CD14-positive monocyte (primary cell): ENCODE measurements at regions not wholly inside any gene's neighbourhood (a gene's known extent, or its start where the extent isn't known, plus 50 kb on each side); places are given as distances from the start of the nearest gene placed in this dataset.

Source experiments
- DNase-seq, 3 donors: peaks; one replicate each; pipeline ENCODE4 v3.0.0-alpha.2; 2011 to 2022
- H2AFZ ChIP-seq: 2 replicates; pipeline ENCODE4 v1.6.0; 2012; ENCODE audit warnings: mild to moderate bottlenecking, low read depth, low read length, inconsistent platforms; ENCODE audit not compliant: insufficient read depth, poor library complexity, severe bottlenecking
- H3K27ac ChIP-seq, 2 donors: 1 replicate in 1 of 2; 2 replicates in 1 of 2; pipeline ENCODE4 v1.5.1; 2012 to 2013; ENCODE audit warnings: low read length in 2 of 2, control low read depth in 1 of 2, inconsistent platforms in 1 of 2, low read depth in 1 of 2, mild to moderate bottlenecking in 1 of 2
- H3K27me3 ChIP-seq, 2 donors: one replicate each; pipeline versions ENCODE4 v1.6.0 to v1.6.1; 2011 to 2013; ENCODE audit warnings: low read length in 2 of 2; ENCODE audit not compliant: control insufficient read depth in 2 of 2, insufficient read depth in 2 of 2
- H3K36me3 ChIP-seq, 2 donors: replicated peaks in 1 of 2; 1 replicate in 1 of 2; 2 replicates in 1 of 2; pipeline versions ENCODE4 v1.5.1 to v1.6.1; 2012 to 2013; ENCODE audit warnings: low read length in 2 of 2, control low read depth in 1 of 2, inconsistent platforms in 1 of 2, mild to moderate bottlenecking in 1 of 2; ENCODE audit not compliant: insufficient read depth in 2 of 2, control insufficient read depth in 1 of 2
- H3K4me1 ChIP-seq, 2 donors: 1 replicate in 1 of 2; 2 replicates in 1 of 2; pipeline versions ENCODE4 v1.5.1 to v1.6.1; 2012 to 2013; ENCODE audit warnings: low read length in 2 of 2, control low read depth in 1 of 2, inconsistent platforms in 1 of 2, mild to moderate bottlenecking in 1 of 2, moderate library complexity in 1 of 2; ENCODE audit not compliant: insufficient read depth in 2 of 2, control insufficient read depth in 1 of 2
- H3K4me2 ChIP-seq: replicated peaks from 2 replicates; pipeline ENCODE3; 2012; ENCODE audit warnings: low read length, moderate library complexity, mild to moderate bottlenecking; ENCODE audit not compliant: poor library complexity, severe bottlenecking; ENCODE audit errors: extremely low read depth
- H3K4me3 ChIP-seq, 3 experiments: fragments of 200-600 bp in 1 of 3; sonication (generic) in 1 of 3; replicated peaks in 1 of 3; 1 replicate in 2 of 3; 2 replicates in 1 of 3; pipeline ENCODE4 v1.5.1; 2011 to 2013; ENCODE audit warnings: low read length in 3 of 3, mild to moderate bottlenecking in 3 of 3, control low read depth in 2 of 3, low read depth in 2 of 3, inconsistent platforms in 1 of 3, moderate library complexity in 1 of 3
- H3K79me2 ChIP-seq: 2 replicates; pipeline ENCODE4 v1.6.0; 2012; ENCODE audit warnings: mild to moderate bottlenecking, control low read depth, inconsistent platforms, low read length, moderate library complexity; ENCODE audit not compliant: insufficient read depth
- H3K9ac ChIP-seq: 2 replicates; pipeline ENCODE4 v1.6.0; 2017; ENCODE audit warnings: low read length, mild to moderate bottlenecking; ENCODE audit not compliant: insufficient read depth, poor library complexity, severe bottlenecking
- H3K9me3 ChIP-seq, 2 donors: replicated peaks in 1 of 2; 1 replicate in 1 of 2; 2 replicates in 1 of 2; pipeline versions ENCODE4 v1.5.1 to v1.6.1; 2012 to 2013; ENCODE audit warnings: low read length in 2 of 2, control low read depth in 1 of 2; ENCODE audit not compliant: control insufficient read depth in 1 of 2, insufficient read depth in 1 of 2
- H4K20me1 ChIP-seq: 2 replicates; pipeline ENCODE4 v1.6.0; 2012; ENCODE audit warnings: mild to moderate bottlenecking, low read length, control low read depth, moderate library complexity; ENCODE audit not compliant: insufficient read depth
- H3K27ac Mint-ChIP-seq, 7 donors: one replicate each; pipeline ENCODE4 v1.8.0; 2020; ENCODE audit warnings: mild to moderate bottlenecking in 7 of 7, mixed read lengths in 7 of 7, moderate library complexity in 6 of 7, inconsistent platforms in 2 of 7
- H3K27me3 Mint-ChIP-seq, 3 donors: one replicate each; pipeline ENCODE4 v1.8.0; 2021 to 2022; ENCODE audit warnings: low read depth in 3 of 3, mild to moderate bottlenecking in 3 of 3, mixed read lengths in 3 of 3, moderate library complexity in 3 of 3, inconsistent platforms in 1 of 3
- H3K36me3 Mint-ChIP-seq, 2 donors: one replicate each; pipeline ENCODE4 v1.8.0; 2020; ENCODE audit warnings: mixed read lengths in 2 of 2, inconsistent platforms in 1 of 2, mild to moderate bottlenecking in 1 of 2
- H3K4me1 Mint-ChIP-seq: one replicate; pipeline ENCODE4 v1.8.0; 2020; ENCODE audit warnings: mild to moderate bottlenecking, mixed read lengths
- H3K4me3 Mint-ChIP-seq, 2 donors: one replicate each; pipeline ENCODE4 v1.8.0; 2020; ENCODE audit warnings: mild to moderate bottlenecking in 2 of 2, mixed read lengths in 2 of 2, moderate library complexity in 1 of 2
- H3K9me3 Mint-ChIP-seq, 7 donors: one replicate each; pipeline ENCODE4 v1.8.0; 2020 to 2022; ENCODE audit warnings: mixed read lengths in 7 of 7, mild to moderate bottlenecking in 6 of 7, moderate library complexity in 6 of 7, inconsistent platforms in 2 of 7
- WGBS: methylation state at CpG from one replicate; pipeline ENCODE4 v1.1.5; 2013; ENCODE audit warnings: missing lambda C conversion rate; ENCODE audit not compliant: insufficient coverage; 5-methylcytosine and 5-hydroxymethylcytosine counted together
- intact Hi-C, 2 donors: fragments of 100-400 bp; cut with micrococcal nuclease; formaldehyde crosslinking; loops; one replicate each; pipeline versions ENCODE4 v1.15.0 to v1.15.1; 2023
- TF ChIP-seq, protein P1 (sequence below): fragments of 200-600 bp; IDR thresholded peaks from one replicate; pipeline ENCODE4 v1.8.0; 2022; ENCODE audit warnings: antibody characterized with exemption, mild to moderate bottlenecking

DNA sequence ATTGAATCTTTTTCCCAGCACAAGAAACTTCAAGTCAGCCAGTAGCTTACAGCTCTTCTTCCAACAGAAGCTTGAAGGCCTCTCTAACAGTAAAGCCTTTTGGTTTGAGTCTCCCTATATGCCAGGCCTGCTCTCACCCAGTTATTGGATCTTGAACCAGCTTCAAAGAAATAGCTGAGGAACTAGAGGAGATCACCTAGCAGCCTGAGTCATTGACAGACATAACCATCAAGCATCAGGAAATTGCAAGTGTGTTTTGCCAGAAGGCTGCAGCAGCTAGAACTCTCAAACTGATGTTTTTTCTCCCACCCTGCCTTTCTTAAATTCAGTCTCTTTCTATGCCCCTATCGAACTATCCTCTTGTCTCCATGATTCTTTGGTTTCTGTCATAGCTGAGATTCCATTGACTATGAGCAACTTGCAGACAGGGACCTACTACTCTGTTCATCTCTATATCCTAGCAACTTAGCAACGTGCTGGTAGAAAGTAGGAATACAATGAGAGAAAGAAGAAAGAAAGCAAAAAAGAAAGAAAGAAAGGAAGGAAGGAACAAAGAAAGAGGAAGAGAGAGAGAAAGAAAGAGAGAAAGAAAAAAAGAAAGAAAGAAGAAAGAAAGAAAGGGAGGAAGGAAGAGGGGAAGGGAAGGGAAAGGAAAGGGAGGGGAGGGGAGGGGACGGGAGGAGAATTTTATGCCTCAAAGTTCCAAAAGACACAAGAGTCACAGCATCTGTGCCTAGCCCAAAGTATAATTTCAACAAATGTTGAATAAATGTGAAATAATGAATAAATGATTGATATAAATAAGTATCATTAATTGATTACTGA lies 60.0 kb upstream of the FGGY start:
- Mint-ChIP-seq H3K4me3 (no peak overlapping the region), H3K27me3 (peaks cover 0 to 2% (median 1%) of the 10 kb centered on the region in 3 donors), H3K4me1 (peaks cover 6% of the 10 kb centered on the region), H3K27ac (peak overlapping the region in 1 of 7 donors; percentile 66), H3K9me3 (no peaks in the 10 kb centered on the region), H3K36me3 (no peaks in the 10 kb centered on the region)
- Histone ChIP-seq H3K27me3 (no peaks in the 10 kb centered on the region), H4K20me1 (no peaks in the 10 kb centered on the region), H3K4me1 (no peaks in the 10 kb centered on the region), H3K79me2 (no peaks in the 10 kb centered on the region), H3K4me3 (no peak overlapping the region), H3K27ac (no peak overlapping the region), H2AFZ (no peak overlapping the region), H3K4me2 (no peak overlapping the region), H3K36me3 (no peaks in the 10 kb centered on the region), H3K9ac (no peak overlapping the region), H3K9me3 (no peaks in the 10 kb centered on the region)
- no CpG with 5 or more reads among the region's 3 CpGs for WGBS
- no peak for DNase-seq
- TF ChIP-seq, protein P1, sequence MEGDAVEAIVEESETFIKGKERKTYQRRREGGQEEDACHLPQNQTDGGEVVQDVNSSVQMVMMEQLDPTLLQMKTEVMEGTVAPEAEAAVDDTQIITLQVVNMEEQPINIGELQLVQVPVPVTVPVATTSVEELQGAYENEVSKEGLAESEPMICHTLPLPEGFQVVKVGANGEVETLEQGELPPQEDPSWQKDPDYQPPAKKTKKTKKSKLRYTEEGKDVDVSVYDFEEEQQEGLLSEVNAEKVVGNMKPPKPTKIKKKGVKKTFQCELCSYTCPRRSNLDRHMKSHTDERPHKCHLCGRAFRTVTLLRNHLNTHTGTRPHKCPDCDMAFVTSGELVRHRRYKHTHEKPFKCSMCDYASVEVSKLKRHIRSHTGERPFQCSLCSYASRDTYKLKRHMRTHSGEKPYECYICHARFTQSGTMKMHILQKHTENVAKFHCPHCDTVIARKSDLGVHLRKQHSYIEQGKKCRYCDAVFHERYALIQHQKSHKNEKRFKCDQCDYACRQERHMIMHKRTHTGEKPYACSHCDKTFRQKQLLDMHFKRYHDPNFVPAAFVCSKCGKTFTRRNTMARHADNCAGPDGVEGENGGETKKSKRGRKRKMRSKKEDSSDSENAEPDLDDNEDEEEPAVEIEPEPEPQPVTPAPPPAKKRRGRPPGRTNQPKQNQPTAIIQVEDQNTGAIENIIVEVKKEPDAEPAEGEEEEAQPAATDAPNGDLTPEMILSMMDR = no peak
- intact Hi-C loops = no loop called here

GRCh38 chr1:59237900-59238299 lies 59.0 kb upstream of the FGGY start:
- TF ChIP-seq, protein P1 = no peak
- no CpG with 5 or more reads among the region's 2 CpGs for whole genome bisulfite sequencing
- Histone ChIP-seq H3K4me3 (no peak overlapping the region), H4K20me1 (no peaks in the 10 kb centered on the region), H3K27ac (no peak overlapping the region), H3K4me2 (no peak overlapping the region), H3K4me1 (no peaks in the 10 kb centered on the region), H3K79me2 (no peaks in the 10 kb centered on the region), H3K36me3 (no peaks in the 10 kb centered on the region), H3K9ac (no peak overlapping the region), H3K27me3 (no peaks in the 10 kb centered on the region), H3K9me3 (no peaks in the 10 kb centered on the region), H2AFZ (no peak overlapping the region)
- Mint-ChIP-seq H3K4me1 (peaks cover 6% of the 10 kb centered on the region), H3K36me3 (no peaks in the 10 kb centered on the region), H3K4me3 (no peak overlapping the region), H3K27me3 (peaks cover 0 to 2% (median 1%) of the 10 kb centered on the region in 3 donors), H3K27ac (no peak overlapping the region), H3K9me3 (no peaks in the 10 kb centered on the region)
- intact Hi-C loops = no loop called here
- no peak for DNase-seq
